H1 (cell line): ENCODE measurements at regions not wholly inside any gene's neighbourhood (a gene's known extent, or its start where the extent isn't known, plus 50 kb on each side); places are given as distances from the start of the nearest gene placed in this dataset.

Experiments used
- CTCF ChIP-seq, 3 experiments: IDR thresholded peaks; 1 replicate in 2 of 3; 2 replicates in 1 of 3; pipeline versions ENCODE4 v1.5.1 to v1.6.1; 2011; ENCODE audit warnings: low read length in 3 of 3, mild to moderate bottlenecking in 3 of 3, inconsistent platforms in 2 of 3, low read depth in 1 of 3, moderate library complexity in 1 of 3; ENCODE audit not compliant: insufficient read depth in 1 of 3; ENCODE audit errors: control extremely low read depth in 1 of 3
- EP300 ChIP-seq, 2 experiments: IDR thresholded peaks; 1 replicate in 1 of 2; 2 replicates in 1 of 2; pipeline ENCODE4 v1.6.1; 2011 to 2012; ENCODE audit warnings: low read depth in 2 of 2, low read length in 2 of 2, mild to moderate bottlenecking in 2 of 2, borderline replicate concordance in 1 of 2, inconsistent platforms in 1 of 2, moderate library complexity in 1 of 2
- GTF2F1 ChIP-seq: IDR thresholded peaks from 2 replicates; pipeline ENCODE4 v1.6.1; 2012; ENCODE audit warnings: low read depth, low read length, improper control_type of control experiment, borderline replicate concordance
- HDAC6 ChIP-seq: IDR thresholded peaks from one replicate; pipeline ENCODE4 v1.7.1; 2012; ENCODE audit warnings: low read depth, mild to moderate bottlenecking, inconsistent platforms, low read length, moderate library complexity
- POLR2A ChIP-seq, 2 experiments: IDR thresholded peaks; 1 replicate in 1 of 2; 2 replicates in 1 of 2; pipeline ENCODE4 v1.6.1; 2011; ENCODE audit warnings: low read depth in 2 of 2, low read length in 2 of 2, mild to moderate bottlenecking in 2 of 2; ENCODE audit errors: control extremely low read depth in 1 of 2
- RAD21 ChIP-seq, 2 experiments: IDR thresholded peaks in 1 of 2; conservative IDR thresholded peaks in 1 of 2; 2 replicates each; pipeline ENCODE4 v1.6.1; 2011; ENCODE audit warnings: low read depth in 2 of 2, low read length in 2 of 2, improper control_type of control experiment in 1 of 2, inconsistent platforms in 1 of 2, mild to moderate bottlenecking in 1 of 2, moderate library complexity in 1 of 2
- RFX5 ChIP-seq: IDR thresholded peaks from 2 replicates; pipeline ENCODE4 v1.6.1; 2011; ENCODE audit warnings: low read depth, low read length, improper control_type of control experiment, borderline replicate concordance
- YY1 ChIP-seq: IDR thresholded peaks from 2 replicates; pipeline ENCODE4 v1.6.1; 2011; ENCODE audit warnings: low read depth, mild to moderate bottlenecking, low read length
- ZNF274 ChIP-seq: IDR thresholded peaks from 2 replicates; pipeline ENCODE4 v1.7.0; 2012; ENCODE audit warnings: low read length, borderline replicate concordance; ENCODE audit errors: extremely low read depth

DNA sequence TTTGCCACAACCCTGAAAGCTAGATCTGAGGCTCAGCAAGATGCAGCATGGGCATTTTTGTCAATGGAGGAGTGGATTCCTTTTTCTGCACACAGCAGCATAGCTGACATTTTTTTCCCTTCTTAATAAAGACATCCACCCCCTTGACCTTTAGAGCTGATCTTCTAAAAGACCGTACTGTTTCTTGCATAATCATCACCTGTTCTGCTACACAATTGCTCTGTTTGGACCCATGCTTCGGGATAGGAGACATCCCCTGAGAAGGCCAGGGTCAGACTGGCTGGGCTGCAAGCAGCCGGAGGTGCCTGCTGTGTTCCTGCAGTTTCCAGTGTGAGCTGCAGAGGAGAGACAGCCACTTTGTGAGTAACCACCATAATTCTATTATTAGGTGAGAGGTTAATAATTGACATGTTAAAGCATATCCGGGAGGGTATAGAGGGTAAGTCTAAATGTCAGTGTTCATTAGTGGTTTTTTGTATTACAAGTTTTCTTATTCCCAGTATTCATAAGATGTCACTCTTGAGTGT is 108.5 kb upstream of the C1QTNF9B start:
- TF ChIP-seq CTCF (IDR thresholded peaks at IDR 0.05; ENCODE audit: control extremely low read depth in 1 of 3, insufficient read depth in 1 of 3, low read depth in 1 of 3, low read length in 3 of 3) (no peak), YY1 (no peak), HDAC6 (no peak), POLR2A (IDR thresholded peaks at IDR 0.05; ENCODE audit: control extremely low read depth in 1 of 2, low read depth in 2 of 2, low read length in 2 of 2) (no peak), GTF2F1 (no peak), RFX5 (no peak), ZNF274 (no peak), RAD21 (IDR thresholded peaks at IDR 0.05 in 1 of 2, conservative IDR thresholded peaks at IDR 0.05 in 1 of 2; ENCODE audit: low read depth in 2 of 2, low read length in 2 of 2) (no peak), EP300 (IDR thresholded peaks at IDR 0.05; ENCODE audit: borderline replicate concordance in 1 of 2, low read depth in 2 of 2, low read length in 2 of 2) (no peak)
